Adrenal gland (tissue), 5 donors: ENCODE measurements at regions not wholly inside any gene's neighbourhood (a gene's known extent, or its start where the extent isn't known, plus 50 kb on each side); places are given as distances from the start of the nearest gene placed in this dataset.
"Not testable (repeated sequence)": the region's sequence is repeated elsewhere in the genome, so short reads cannot be mapped to it uniquely, and the experiment has no call there.

ENCODE experiments used
- POLR2A ChIP-seq, 2 donors: fragments of 450-650 bp; IDR thresholded peaks; one replicate each; pipeline ENCODE4 v1.6.1; 2017; ENCODE audit warnings: antibody characterized with exemption in 2 of 2, mild to moderate bottlenecking in 2 of 2, moderate library complexity in 1 of 2
- TF ChIP-seq, protein P1 (sequence below), 6 experiments: fragments of 450-650 bp in 4 of 6; fragments of 200-600 bp in 2 of 6; sonication (generic) in 1 of 6; IDR thresholded peaks; 1 replicate in 5 of 6; 2 replicates in 1 of 6; pipeline versions ENCODE4 v1.5.1 to v1.8.0; 2016 to 2021; ENCODE audit warnings: antibody characterized with exemption in 6 of 6, mild to moderate bottlenecking in 2 of 6, moderate library complexity in 1 of 6
- donor health status: DM: no; HTN: no; CAD: no.

DNA sequence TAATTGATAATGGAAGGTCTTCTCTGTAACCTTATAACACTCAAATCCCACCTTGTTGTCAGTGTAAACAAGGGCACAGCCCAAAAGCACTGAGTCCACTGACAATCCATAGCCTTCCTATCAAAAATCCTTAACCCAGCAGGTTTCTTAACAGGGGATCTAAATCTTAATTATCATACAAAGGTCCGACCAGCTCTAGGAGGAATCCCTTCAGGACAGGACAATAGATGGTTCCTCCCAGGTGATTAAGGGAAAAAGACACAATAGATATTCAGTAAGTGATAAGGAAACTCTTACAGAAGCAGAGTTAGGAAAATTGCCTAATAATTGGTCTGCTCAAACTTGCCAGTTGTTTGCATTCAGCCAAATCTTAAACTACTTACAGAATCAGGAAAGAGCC lies 951.9 kb upstream of the CTNND2 start:
- TF ChIP-seq, protein P1, sequence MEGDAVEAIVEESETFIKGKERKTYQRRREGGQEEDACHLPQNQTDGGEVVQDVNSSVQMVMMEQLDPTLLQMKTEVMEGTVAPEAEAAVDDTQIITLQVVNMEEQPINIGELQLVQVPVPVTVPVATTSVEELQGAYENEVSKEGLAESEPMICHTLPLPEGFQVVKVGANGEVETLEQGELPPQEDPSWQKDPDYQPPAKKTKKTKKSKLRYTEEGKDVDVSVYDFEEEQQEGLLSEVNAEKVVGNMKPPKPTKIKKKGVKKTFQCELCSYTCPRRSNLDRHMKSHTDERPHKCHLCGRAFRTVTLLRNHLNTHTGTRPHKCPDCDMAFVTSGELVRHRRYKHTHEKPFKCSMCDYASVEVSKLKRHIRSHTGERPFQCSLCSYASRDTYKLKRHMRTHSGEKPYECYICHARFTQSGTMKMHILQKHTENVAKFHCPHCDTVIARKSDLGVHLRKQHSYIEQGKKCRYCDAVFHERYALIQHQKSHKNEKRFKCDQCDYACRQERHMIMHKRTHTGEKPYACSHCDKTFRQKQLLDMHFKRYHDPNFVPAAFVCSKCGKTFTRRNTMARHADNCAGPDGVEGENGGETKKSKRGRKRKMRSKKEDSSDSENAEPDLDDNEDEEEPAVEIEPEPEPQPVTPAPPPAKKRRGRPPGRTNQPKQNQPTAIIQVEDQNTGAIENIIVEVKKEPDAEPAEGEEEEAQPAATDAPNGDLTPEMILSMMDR (IDR thresholded peaks at IDR 0.05), result not testable (repeated sequence)
- not testable (repeated sequence) for TF ChIP-seq POLR2A (IDR thresholded peaks at IDR 0.05)
